Gastroesophageal sphincter (tissue), 3 donors: ENCODE measurements at regions not wholly inside any gene's neighbourhood (a gene's known extent, or its start where the extent isn't known, plus 50 kb on each side); places are given as distances from the start of the nearest gene placed in this dataset.

Experiments
- CTCF ChIP-seq, 4 experiments: fragments of 200-600 bp in 2 of 4; fragments of 450-650 bp in 2 of 4; sonication (generic) in 1 of 4; IDR thresholded peaks; one replicate each; pipeline ENCODE4 v1.5.1; 2017 to 2019; ENCODE audit warnings: antibody characterized with exemption in 4 of 4, mild to moderate bottlenecking in 2 of 4, moderate library complexity in 2 of 4
- POLR2A ChIP-seq, 2 donors: fragments of 450-650 bp; IDR thresholded peaks; one replicate each; pipeline ENCODE4 v1.6.1; 2017; ENCODE audit warnings: antibody characterized with exemption in 2 of 2, mild to moderate bottlenecking in 2 of 2, moderate library complexity in 1 of 2

DNA sequence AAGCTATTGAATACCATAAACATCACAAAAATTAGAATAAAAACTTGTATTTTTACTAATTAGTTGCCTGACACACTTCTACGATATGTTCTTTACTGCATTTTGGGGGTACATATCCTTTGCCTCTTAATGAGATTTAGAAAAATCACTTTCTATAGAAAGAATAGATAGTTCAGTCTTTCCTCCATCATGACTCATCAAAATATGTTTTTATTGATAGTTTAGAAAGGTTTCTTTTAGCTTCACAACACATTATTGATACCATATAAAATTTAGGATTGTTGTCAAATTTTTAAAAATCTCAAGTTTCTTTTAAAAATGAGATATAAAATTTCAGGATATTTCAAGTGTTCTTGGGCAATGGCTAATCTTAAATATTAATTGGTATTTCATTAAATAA lies 74.5 kb upstream of the NOCT start:
- TF ChIP-seq POLR2A (IDR thresholded peaks at IDR 0.05) (no peak), CTCF (IDR thresholded peaks at IDR 0.05) (no peak)
